ENCODE measurements at regions not wholly inside any gene's neighbourhood (a gene's known extent, or its start where the extent isn't known, plus 50 kb on each side); places are given as distances from the start of the nearest gene placed in this dataset.

DNA sequence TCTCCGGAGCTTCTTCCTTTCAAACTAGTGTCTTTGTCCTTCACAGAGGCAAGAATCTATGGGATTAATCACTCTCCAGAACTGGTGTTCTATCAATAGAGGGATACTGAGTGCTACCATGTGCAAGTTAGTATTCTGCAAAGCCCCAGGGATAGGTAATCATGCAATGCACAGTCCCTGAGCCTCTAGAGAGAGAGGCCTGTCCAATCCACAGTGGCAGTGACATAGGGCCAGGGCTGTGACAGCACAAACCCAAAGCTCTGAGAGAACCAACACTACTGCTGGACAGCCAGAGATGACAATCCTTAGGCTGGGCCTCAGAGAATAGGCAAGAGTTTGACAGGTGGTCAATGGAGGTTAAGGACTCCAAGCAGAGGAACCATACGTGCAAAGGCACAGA, 66.8 kb upstream of the USP47 start:
- DNase-seq, result no peak
- H3K27ac ChIP-seq (ENCODE audit: insufficient read depth, low read length, poor library complexity, severe bottlenecking), result no peak overlapping the region
- no peaks in the 10 kb centered on the region for H3K27me3 ChIP-seq (replicated peaks; ENCODE audit: control insufficient read depth, insufficient read depth, low read length, poor library complexity, severe bottlenecking)
- no peaks in the 10 kb centered on the region for H3K4me1 ChIP-seq (ENCODE audit: control insufficient read depth, insufficient read depth, low read length, poor library complexity, severe bottlenecking)
- H3K36me3 ChIP-seq (ENCODE audit: control insufficient read depth, insufficient read depth, low read length), result no peaks in the 10 kb centered on the region
- no peaks in the 10 kb centered on the region for H3K9me3 ChIP-seq (ENCODE audit: control insufficient read depth, low read length)
- no peak overlapping the region for H3K4me3 ChIP-seq (ENCODE audit: insufficient read depth, low read depth, low read length, poor library complexity, severe bottlenecking)

DNA sequence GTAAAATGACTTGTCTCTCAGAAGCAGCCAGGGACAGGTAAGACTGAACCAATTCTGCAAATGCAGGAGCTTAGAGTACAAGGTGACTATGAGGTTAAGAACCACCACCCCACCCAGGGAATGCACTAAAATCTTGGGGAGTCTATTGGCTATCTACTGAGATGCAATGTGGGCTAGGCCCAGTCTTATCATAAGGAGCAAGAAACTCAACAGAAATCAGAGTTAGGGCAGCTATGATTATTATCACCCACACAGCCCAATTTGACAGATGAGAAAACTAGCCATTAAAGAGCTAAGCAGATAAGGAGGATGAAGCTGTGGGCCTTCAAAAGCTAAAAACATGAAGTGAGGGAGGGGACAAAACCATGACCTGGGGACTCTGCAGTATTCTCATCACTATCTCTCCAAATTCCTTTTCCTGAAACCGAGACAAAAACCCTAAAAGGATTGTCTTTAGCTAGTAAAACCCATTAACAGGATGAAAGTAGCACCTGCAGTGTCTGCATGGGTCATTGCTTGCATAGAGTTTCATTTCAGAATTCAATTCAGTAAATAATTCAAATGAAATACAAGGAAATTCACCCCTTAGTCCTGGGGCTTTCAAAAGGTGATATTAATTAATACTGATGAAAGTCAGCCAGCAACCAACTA, 68.8 kb upstream of the USP47 start:
- Histone ChIP-seq H3K9me3 (ENCODE audit: control insufficient read depth, low read length) (no peaks in the 10 kb centered on the region), H3K27ac (ENCODE audit: insufficient read depth, low read length, poor library complexity, severe bottlenecking) (no peak overlapping the region), H3K36me3 (ENCODE audit: control insufficient read depth, insufficient read depth, low read length) (no peaks in the 10 kb centered on the region), H3K27me3 (replicated peaks; ENCODE audit: control insufficient read depth, insufficient read depth, low read length, poor library complexity, severe bottlenecking) (no peaks in the 10 kb centered on the region), H3K4me3 (ENCODE audit: insufficient read depth, low read depth, low read length, poor library complexity, severe bottlenecking) (no peak overlapping the region), H3K4me1 (ENCODE audit: control insufficient read depth, insufficient read depth, low read length, poor library complexity, severe bottlenecking) (no peaks in the 10 kb centered on the region)
- DNase-seq, result no peak

DNA sequence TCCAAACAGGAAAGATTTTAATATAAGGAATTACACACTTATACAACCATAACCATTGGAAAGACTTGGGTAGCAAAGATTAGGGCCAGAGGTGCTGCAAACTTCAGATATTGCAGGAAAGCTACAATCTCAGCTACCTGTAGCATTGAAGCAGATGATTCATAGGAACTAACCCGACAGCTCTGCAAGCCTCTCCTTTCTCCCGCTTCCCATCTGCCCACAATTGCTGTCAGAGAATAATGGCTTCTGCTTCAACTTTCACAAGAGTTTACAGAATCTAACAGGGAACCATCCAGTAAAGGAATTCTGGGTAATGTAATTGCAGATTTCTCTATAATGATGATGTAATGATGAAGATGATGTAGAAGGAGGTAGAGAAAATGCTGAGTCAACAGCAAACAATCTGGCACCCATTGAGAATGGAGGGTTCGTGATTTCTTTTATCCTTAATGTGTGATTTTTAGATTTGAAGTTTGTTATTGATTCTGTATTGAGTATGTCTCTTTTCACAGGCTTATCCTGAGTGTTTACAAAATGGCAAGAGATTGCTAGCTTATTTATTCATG, 70.8 kb upstream of the USP47 start:
- H3K4me3 ChIP-seq (ENCODE audit: insufficient read depth, low read depth, low read length, poor library complexity, severe bottlenecking), result no peak overlapping the region
- no peaks in the 10 kb centered on the region for H3K36me3 ChIP-seq (ENCODE audit: control insufficient read depth, insufficient read depth, low read length)
- H3K27me3 ChIP-seq (replicated peaks; ENCODE audit: control insufficient read depth, insufficient read depth, low read length, poor library complexity, severe bottlenecking), result no peaks in the 10 kb centered on the region
- H3K9me3 ChIP-seq (ENCODE audit: control insufficient read depth, low read length), result no peaks in the 10 kb centered on the region
- H3K4me1 ChIP-seq (ENCODE audit: control insufficient read depth, insufficient read depth, low read length, poor library complexity, severe bottlenecking), result no peaks in the 10 kb centered on the region
- no peak for DNase-seq
- no peak overlapping the region for H3K27ac ChIP-seq (ENCODE audit: insufficient read depth, low read length, poor library complexity, severe bottlenecking)

DNA sequence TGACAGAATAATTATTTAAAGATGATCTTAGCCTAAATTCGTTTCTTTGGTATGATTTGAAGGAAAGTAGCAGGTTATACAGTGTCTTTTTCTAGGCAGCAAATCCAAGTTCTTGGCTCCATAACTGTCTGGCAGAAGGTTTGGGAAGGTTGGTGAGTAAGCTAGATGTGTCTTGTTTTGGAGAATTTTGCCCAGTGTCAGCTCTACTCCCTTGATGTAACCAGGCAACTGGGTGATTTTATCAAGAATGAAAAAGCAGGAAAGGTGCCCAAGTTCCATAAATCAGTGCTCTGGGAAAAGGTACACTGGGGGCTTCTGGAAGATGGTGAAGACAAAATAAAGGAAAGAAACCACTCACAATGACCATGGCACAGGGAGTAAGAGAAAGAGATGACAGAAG, 71.5 kb upstream of the USP47 start:
- DNase-seq, result no peak
- Histone ChIP-seq H3K4me1 (ENCODE audit: control insufficient read depth, insufficient read depth, low read length, poor library complexity, severe bottlenecking) (no peaks in the 10 kb centered on the region), H3K36me3 (ENCODE audit: control insufficient read depth, insufficient read depth, low read length) (no peaks in the 10 kb centered on the region), H3K27me3 (replicated peaks; ENCODE audit: control insufficient read depth, insufficient read depth, low read length, poor library complexity, severe bottlenecking) (no peaks in the 10 kb centered on the region), H3K9me3 (ENCODE audit: control insufficient read depth, low read length) (no peaks in the 10 kb centered on the region), H3K4me3 (ENCODE audit: insufficient read depth, low read depth, low read length, poor library complexity, severe bottlenecking) (no peak overlapping the region), H3K27ac (ENCODE audit: insufficient read depth, low read length, poor library complexity, severe bottlenecking) (no peak overlapping the region)

DNA sequence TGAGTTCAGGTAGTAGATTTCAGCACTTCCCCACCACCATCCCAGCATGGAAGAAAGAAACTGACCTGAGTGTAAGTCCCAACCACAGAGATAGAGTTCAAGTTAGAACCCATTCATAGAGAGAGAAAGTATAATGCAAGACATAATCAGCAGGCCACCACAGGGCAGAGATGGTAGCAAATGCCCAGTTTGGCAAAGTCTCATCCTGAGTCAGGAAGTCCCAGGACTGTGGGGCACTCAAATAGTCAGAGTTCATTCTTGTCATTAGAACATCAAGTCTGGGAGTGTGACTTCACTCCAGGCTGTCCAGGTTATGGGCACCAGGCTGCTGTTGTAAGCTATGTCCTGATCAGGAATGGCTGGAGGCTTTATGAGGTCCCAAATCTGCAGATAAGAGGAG, 72.0 kb upstream of the USP47 start:
- H3K4me1 ChIP-seq (ENCODE audit: control insufficient read depth, insufficient read depth, low read length, poor library complexity, severe bottlenecking), result no peaks in the 10 kb centered on the region
- no peaks in the 10 kb centered on the region for H3K9me3 ChIP-seq (ENCODE audit: control insufficient read depth, low read length)
- no peaks in the 10 kb centered on the region for H3K27me3 ChIP-seq (replicated peaks; ENCODE audit: control insufficient read depth, insufficient read depth, low read length, poor library complexity, severe bottlenecking)
- DNase-seq, result no peak
- H3K4me3 ChIP-seq (ENCODE audit: insufficient read depth, low read depth, low read length, poor library complexity, severe bottlenecking), result no peak overlapping the region
- no peaks in the 10 kb centered on the region for H3K36me3 ChIP-seq (ENCODE audit: control insufficient read depth, insufficient read depth, low read length)
- H3K27ac ChIP-seq (ENCODE audit: insufficient read depth, low read length, poor library complexity, severe bottlenecking), result no peak overlapping the region

DNA sequence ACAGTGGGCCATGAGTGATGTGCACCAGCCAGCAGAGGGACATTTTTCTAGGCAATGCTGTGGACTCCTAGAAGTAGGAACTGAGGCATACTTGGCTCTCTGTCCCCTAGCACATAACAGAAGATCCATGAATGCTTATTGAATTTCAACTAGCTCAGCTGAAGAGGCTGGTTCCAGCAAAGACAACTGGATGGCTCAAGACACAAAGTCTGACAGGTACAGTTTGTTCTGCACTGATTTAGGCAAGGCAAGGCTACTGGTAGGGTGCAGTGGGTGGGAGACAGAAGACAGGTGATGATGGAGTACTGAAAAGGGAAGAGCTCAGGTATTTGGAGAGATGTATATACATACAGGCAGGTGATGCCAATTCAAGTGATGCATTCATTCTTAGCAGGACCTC, 72.4 kb upstream of the USP47 start:
- no peak overlapping the region for H3K4me3 ChIP-seq (ENCODE audit: insufficient read depth, low read depth, low read length, poor library complexity, severe bottlenecking)
- H3K9me3 ChIP-seq (ENCODE audit: control insufficient read depth, low read length), result no peaks in the 10 kb centered on the region
- H3K36me3 ChIP-seq (ENCODE audit: control insufficient read depth, insufficient read depth, low read length), result no peaks in the 10 kb centered on the region
- H3K4me1 ChIP-seq (ENCODE audit: control insufficient read depth, insufficient read depth, low read length, poor library complexity, severe bottlenecking), result no peaks in the 10 kb centered on the region
- no peak overlapping the region for H3K27ac ChIP-seq (ENCODE audit: insufficient read depth, low read length, poor library complexity, severe bottlenecking)
- H3K27me3 ChIP-seq (replicated peaks; ENCODE audit: control insufficient read depth, insufficient read depth, low read length, poor library complexity, severe bottlenecking), result no peaks in the 10 kb centered on the region
- DNase-seq, result no peak

DNA sequence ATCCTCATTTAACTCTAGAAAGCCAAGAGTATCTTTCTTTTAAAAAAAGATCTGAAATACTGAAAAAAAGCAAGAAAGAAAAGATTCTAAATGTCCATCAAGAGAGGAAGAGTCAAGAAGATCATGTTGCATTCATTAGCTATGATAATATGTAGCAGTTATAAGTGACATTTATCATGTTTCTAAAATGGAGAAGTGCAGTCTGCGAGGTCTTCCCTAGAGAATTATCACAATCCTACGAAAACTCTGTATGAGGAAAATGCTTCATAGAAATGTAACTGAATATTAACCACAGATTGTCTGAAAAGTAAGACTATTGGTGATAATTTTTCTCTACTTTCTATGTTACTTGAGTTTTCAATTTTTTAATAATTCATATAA, 77.4 kb upstream of the USP47 start:
- Histone ChIP-seq H3K4me1 (ENCODE audit: control insufficient read depth, insufficient read depth, low read length, poor library complexity, severe bottlenecking) (no peaks in the 10 kb centered on the region), H3K4me3 (ENCODE audit: insufficient read depth, low read depth, low read length, poor library complexity, severe bottlenecking) (no peak overlapping the region), H3K27me3 (replicated peaks; ENCODE audit: control insufficient read depth, insufficient read depth, low read length, poor library complexity, severe bottlenecking) (no peaks in the 10 kb centered on the region), H3K27ac (ENCODE audit: insufficient read depth, low read length, poor library complexity, severe bottlenecking) (no peak overlapping the region), H3K36me3 (ENCODE audit: control insufficient read depth, insufficient read depth, low read length) (no peaks in the 10 kb centered on the region), H3K9me3 (ENCODE audit: control insufficient read depth, low read length) (no peaks in the 10 kb centered on the region)
- no peak for DNase-seq

DNA sequence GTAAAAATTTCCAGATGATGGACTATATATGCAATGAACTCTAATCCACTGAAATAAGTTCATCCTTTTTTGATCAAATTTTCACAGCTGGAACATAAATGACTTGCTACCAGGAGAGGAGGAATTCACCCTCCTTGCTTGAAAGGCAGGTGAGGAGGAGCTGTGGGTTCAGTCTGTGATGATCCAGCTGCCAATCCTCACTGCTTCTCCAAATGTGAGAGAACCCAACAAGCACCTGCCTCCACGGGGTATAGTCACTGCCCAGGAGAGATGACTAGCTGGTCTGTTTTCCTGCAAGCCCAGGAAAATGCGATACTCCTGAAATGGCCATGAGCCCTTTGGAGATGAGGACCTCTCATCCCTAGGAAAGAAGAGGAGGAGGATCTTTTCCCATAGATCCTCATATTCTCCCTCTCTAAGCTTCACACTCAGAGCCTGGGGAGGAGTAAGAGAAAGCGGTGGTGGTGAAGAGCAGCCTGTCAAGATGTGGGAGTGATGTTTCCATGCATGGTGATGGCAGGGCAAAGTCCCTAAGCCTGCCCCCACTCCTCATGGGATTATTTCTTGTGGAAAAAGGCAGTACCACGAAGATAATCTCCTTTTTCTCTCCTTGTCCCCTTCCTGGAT, 77.9 kb upstream of the USP47 start:
- Histone ChIP-seq H3K4me3 (ENCODE audit: insufficient read depth, low read depth, low read length, poor library complexity, severe bottlenecking) (no peak overlapping the region), H3K27me3 (replicated peaks; ENCODE audit: control insufficient read depth, insufficient read depth, low read length, poor library complexity, severe bottlenecking) (no peaks in the 10 kb centered on the region), H3K9me3 (ENCODE audit: control insufficient read depth, low read length) (no peaks in the 10 kb centered on the region), H3K4me1 (ENCODE audit: control insufficient read depth, insufficient read depth, low read length, poor library complexity, severe bottlenecking) (no peaks in the 10 kb centered on the region), H3K36me3 (ENCODE audit: control insufficient read depth, insufficient read depth, low read length) (no peaks in the 10 kb centered on the region), H3K27ac (ENCODE audit: insufficient read depth, low read length, poor library complexity, severe bottlenecking) (no peak overlapping the region)
- DNase-seq, result no peak

DNA sequence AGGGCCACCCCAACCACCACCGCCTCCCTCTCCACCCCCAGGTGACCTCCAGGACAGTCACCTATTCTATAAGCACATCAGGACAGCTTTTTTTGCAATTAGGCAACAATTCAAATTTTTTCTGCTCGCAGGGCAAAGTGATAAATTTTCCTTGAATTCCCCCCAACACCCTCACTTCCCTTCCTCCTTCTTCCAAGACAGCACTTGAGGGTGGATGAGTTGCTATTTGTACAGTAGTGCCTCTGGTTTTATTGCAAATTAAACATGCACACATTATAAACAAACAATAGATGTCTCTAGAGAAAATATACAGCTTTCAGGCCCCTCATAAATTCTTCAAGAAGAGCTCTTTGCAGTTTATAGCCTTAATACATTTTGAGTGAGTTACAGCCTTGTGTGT, 80.9 kb upstream of the USP47 start:
- Histone ChIP-seq H3K4me1 (ENCODE audit: control insufficient read depth, insufficient read depth, low read length, poor library complexity, severe bottlenecking) (no peaks in the 10 kb centered on the region), H3K9me3 (ENCODE audit: control insufficient read depth, low read length) (no peaks in the 10 kb centered on the region), H3K27me3 (replicated peaks; ENCODE audit: control insufficient read depth, insufficient read depth, low read length, poor library complexity, severe bottlenecking) (no peaks in the 10 kb centered on the region), H3K27ac (ENCODE audit: insufficient read depth, low read length, poor library complexity, severe bottlenecking) (no peak overlapping the region), H3K4me3 (ENCODE audit: insufficient read depth, low read depth, low read length, poor library complexity, severe bottlenecking) (no peak overlapping the region), H3K36me3 (ENCODE audit: control insufficient read depth, insufficient read depth, low read length) (no peaks in the 10 kb centered on the region)
- no peak for DNase-seq

DNA sequence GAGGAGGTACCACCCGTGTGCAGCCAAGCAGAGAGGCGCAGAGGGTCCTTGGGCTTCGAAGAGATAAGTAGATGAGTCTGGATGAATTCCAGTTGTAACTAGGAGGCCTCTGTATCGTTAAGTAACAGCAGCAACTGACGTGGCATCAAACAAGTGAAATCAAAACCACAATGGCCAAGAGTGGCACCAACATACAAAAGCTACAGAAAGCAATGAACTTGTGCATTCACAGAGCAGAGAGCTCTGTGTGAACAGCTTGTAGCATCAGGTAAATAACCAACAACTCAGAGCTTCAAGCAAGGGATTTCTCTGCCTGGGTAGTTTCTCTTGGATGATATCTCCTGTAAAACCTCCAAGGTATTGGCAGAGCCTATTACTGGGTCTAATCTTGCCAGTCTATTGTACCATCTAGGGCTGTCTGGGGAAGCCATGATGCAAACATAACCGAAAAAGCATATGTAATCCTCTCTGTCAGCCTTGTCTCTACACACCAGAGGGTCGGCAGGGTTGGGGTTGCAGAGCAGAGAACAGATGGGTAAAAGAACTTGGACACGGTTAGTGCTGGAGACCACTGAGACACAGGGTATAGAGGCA, 83.1 kb upstream of the USP47 start:
- Histone ChIP-seq H3K27ac (ENCODE audit: insufficient read depth, low read length, poor library complexity, severe bottlenecking) (no peak overlapping the region), H3K9me3 (ENCODE audit: control insufficient read depth, low read length) (no peaks in the 10 kb centered on the region), H3K27me3 (replicated peaks; ENCODE audit: control insufficient read depth, insufficient read depth, low read length, poor library complexity, severe bottlenecking) (no peaks in the 10 kb centered on the region), H3K4me3 (ENCODE audit: insufficient read depth, low read depth, low read length, poor library complexity, severe bottlenecking) (no peak overlapping the region), H3K36me3 (ENCODE audit: control insufficient read depth, insufficient read depth, low read length) (no peaks in the 10 kb centered on the region), H3K4me1 (ENCODE audit: control insufficient read depth, insufficient read depth, low read length, poor library complexity, severe bottlenecking) (no peaks in the 10 kb centered on the region)
- no peak for DNase-seq

Measured in effector memory CD4-positive, alpha-beta T cell (primary cell).